Endometrial microvascular endothelial cells (primary cell): ENCODE measurements at regions not wholly inside any gene's neighbourhood (a gene's known extent, or its start where the extent isn't known, plus 50 kb on each side); places are given as distances from the start of the nearest gene placed in this dataset.

Experiments used
- in situ Hi-C: cut with HindIII; loops from 2 replicates; pipeline ENCODE4 v1.10.0; 2017; ENCODE audit warnings: low sequenced_read_pairs, low pct_unique_long_range_greater_than_20kb; ENCODE audit errors: inconsistent ontology term

DNA sequence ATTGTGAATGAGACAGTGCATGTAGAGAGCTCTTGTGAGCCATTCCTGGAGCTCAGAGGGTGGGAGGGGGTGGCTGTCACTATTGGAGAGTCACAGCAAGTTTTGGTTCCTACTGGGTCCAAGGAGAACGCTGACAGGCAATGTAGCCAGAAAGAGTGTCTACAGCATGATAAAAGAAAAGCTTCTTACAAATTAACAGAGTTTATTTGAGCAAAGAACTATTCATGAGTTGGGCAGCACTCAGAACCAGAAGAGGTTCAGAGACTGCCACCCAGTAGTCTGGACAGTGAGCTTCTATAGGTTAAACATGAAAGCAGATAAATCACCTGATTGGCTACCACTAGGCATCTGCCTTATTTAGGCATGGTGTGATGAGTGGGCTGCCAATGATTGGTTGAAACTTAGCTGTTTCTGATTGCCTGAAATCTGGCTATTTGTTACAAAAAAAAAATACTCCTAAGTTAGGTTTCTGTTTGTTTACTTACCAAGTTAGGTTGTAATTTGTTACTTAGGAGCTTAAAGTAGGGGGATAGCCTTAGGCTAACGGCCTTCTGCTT, 473.4 kb downstream of the PREX1 start:
- in situ Hi-C loops, result no loop called here

DNA sequence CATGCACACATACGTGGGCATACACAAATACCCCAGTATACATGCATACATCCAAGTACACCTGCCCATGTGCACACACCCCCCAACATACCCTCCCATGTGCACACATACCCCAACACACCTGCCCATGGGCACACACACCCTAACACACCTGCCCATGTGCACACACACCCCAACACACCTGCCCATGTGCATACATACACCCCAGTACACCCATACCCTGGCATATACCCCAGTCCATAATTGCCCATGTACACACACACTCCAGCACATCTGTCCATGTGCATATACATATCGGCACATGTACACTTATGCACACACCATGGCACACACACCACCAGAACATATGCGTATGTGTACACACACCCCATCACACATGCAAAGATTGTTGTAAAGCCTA, 475.2 kb downstream of the PREX1 start:
- in situ Hi-C loops, result no loop called here

DNA sequence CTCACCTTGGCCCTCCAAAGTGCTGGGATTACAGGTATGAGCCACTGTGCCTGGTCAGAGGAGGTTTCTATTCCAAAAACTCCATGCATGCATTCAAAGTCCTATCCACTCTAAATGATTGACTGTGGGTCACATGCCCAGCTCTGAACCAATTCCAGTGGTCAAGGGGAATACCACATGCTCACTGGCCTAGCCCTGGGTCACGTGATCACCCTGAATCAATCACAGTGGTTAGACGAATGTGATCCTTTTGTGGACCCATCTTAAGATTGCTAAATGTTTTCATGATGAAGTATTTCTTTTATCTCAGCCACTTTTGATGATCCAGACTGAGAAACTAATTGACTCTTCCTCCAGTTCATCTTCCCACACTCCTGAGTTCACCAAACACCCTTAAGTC, 475.8 kb downstream of the PREX1 start:
- in situ Hi-C loops, result no loop called here

DNA sequence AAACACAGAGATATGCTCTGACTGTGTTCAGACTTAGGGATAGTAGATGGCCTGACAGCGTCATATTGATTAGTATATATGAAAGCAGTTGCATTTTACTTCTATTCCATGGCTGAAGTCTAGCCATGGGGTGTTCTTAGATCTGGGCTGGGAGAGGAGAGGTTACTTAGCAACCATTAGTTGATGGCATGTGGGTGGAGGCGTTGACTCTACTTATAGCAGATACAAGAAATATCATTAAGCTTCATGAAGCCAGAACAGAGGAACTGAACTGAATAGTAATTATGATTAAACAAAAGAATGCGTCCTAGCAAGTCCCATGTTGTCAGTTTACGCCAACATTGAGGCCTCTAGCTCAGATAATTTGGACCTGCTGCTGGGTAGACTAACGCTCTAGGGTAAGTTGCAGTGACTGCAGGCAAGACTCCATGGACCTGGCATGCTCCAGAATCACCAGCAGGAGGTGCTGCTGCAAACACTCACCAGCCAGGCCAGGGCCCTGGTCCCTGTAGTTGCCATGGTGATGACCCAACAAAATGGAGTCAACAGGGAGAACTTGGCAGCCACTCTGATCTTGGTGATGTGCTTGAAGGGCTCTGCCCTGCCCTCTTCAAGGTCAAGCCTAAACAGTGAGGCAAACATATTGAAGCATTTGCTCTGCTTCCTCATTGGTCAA, 477.3 kb downstream of the PREX1 start:
- in situ Hi-C loops, result no loop called here

DNA sequence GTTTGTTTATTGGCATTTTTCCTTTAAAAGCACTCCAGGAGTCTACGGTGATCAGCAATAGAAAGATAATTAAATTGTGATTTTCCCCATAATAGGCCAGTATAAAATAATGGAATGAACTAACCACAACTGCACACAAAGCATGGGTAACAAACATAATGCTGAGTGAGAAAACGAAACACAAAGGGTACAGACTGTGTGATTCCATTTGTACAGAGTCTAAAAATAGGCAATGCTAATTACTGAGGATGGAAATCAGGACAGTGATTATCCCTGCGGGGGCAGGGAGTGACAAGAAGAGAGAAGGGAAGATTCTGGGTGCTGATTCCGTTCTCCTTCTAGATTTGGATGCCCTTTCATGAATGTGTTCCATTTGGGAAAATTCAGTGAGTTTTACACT, 478.1 kb downstream of the PREX1 start:
- in situ Hi-C loops, result no loop called here

DNA sequence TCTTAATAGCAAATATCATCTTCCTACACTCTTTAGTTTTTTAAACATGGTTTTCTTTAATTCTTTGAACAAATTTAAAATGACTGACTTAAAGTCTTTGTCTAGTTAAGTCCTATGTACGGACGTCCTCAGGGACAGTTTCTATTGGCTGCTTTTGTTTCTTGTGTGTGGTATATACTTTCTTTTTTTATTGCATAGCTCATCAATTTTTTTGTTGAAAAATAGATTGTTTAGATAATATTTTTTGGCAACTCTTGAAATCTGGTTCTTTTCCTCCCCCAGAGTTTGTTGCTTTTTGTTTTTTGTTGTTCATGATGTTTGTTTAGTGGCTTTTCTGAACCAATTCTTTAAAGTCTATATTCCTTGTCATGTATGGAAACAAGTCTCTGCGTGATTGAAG, 479.8 kb downstream of the PREX1 start:
- in situ Hi-C loops, result no loop called here

DNA sequence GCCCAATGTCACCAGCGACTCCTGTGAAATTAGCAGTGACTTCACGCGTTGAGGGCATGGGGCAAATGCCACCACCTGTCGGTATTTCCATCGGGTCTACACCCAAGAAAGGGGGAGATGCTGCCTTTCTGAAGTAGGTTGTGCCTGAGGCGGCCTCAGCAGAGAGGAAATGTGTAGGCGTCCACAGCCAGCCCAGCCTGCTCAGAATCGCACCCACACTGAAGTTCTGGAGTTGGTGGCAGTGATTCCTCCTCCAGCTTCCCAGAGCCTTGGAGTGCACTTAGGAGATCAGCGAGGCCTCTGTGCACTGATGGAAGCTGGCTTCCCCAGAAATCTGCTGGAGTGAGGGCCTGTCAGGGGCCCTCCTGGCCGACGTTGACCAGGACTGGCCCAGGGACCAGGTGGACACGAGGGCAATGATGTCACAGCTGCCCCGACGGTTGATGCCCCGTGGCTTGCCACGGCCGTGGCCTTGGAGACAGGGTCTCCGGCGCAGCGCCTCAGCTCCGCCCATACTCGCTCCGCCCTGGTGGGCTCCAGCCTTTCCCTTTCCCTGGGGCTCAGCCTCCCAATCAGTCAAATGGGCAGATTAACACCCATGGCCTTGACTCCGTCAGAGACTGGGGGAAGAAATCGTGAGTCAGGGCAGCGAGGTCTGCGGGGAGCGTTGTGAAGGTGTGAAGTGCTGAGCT, 484.8 kb downstream of the PREX1 start:
- in situ Hi-C loops, result no loop called here

DNA sequence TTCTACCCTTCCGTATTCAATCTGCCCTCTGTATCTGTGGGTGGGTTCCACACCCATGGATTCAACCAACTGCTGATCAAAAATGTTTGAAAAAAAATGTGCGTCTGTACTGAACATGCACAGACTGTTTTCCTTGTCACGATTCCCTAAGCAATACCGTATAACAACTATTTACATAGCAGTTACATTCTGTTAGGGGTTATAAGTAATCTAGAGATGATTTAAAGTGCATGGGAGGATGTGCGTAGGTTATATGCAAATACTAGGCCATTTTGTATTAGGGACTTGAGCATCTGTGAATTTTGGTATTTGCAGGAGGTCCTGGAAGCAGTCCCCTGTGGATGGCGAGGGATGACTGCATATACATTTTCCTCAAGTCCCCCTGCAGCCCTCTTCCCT, 486.9 kb downstream of the PREX1 start:
- in situ Hi-C loops, result no loop called here

DNA sequence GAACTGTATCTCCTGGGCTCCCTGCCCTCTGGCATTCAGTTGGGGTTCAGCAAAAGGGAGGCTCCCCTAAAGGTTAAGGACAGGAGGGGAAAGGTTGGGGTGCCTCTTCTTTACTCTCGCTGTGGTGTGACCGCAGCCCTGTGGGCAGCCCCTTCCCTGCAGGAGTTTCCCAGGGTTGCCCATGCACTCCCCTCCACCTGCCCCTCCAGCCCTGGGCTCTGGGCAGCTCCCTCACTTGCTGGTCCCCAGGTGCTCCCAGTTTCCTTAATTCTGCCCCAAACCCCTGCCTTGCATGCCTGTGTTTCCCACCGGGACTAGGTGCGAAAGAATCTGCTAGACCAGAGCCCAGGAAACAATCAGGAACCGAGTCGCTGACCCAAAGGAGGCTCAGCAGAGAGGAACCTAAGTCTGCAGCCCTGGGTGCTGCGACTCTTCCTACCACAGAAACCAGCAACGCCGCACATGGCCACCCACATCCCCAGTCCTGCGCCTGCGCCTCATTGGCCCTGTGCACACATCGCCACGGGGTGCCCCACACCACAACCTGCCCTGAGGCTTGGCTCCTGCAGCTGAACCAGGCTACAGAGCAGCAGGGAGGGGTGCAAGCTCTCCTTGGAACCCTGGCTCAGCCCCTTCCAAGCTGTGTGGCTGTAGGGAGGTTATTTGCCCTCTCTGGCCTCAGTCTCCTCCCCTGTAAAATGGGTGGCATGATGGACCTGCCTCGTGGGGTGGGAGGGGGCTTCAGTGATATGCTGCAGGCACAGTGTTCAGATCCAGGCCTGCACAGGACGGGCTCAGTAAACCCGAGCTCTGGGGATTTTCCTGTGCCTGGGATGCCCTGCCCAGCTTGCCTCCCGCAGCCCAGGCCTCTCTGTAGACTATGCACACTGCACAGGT, 487.6 kb downstream of the PREX1 start:
- in situ Hi-C loops, result no loop called here

DNA sequence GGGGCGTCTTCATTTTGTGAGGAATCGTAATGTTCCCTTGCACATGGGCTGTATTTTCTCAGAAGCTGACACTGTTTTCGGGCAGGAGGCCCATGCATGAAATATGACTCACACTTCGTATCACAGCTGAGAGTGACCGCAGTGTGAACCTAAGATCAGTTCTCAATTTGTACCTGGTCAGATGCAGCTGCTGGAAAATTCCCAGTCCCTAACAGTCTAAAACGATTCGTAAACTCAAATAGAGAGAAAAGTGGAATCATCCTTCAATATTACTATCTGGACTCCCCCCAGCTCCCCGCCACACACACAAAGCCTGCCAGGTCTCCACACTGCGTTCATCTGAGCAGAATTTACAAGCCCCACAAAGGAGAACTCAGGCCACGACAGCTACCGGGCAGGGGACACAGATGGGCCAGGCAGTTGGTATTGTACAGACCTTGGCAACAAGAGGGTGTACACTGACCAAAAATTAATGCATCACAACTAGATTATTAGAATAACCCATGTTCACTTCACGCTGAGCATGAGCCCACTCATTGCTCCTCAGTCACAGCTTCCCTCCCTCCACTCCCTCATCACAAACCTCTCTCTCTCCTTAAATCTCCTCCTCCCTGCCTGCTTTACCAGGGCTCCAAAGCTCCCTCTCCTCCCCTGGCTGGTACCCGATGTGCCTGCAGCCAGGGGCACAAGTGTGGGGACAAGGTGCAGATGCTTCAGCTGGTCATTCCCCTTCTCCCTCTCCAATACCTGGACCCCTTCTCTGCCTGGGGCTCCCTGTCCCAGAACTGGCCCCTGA, 488.4 kb downstream of the PREX1 start:
- in situ Hi-C loops, result no loop called here

DNA sequence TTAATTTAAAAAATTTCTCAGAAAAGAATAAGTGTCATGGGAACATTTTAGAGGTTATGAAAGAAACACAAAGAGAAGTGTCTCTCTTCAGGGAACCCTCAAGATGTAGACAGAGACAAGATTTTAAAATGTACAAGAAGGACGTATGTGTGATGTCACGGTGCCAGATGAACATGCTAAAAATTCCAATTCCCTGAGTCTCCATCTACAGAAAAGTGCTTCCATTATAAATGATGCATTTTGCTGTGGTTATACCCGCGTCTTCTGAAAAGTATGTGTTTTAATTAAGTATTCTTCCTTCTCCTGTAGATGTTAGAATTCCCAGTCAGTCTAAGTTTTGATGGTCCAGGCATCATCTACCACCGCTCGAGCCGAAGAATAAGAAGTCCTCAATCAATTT, 489.1 kb downstream of the PREX1 start:
- in situ Hi-C loops, result no loop called here

DNA sequence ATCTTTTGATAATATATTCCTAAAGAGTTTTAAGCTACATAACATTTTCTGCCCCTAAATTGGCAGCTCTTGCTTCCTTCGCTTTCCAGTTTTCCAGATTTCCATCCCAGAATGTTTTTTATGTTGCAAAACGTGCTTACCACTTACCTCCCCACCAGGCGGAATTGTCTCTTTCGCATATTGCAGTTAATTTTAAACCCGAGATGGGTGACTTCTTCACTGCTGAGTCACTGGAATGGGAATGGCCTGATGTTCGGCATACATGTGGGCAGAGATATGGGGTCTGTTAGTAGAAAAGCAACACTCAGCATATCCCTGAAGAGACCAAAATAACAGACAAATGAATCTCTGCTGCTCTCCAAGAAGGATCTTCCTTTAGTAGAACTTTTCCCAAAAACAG, 491.2 kb downstream of the PREX1 start:
- in situ Hi-C loops, result no loop called here

DNA sequence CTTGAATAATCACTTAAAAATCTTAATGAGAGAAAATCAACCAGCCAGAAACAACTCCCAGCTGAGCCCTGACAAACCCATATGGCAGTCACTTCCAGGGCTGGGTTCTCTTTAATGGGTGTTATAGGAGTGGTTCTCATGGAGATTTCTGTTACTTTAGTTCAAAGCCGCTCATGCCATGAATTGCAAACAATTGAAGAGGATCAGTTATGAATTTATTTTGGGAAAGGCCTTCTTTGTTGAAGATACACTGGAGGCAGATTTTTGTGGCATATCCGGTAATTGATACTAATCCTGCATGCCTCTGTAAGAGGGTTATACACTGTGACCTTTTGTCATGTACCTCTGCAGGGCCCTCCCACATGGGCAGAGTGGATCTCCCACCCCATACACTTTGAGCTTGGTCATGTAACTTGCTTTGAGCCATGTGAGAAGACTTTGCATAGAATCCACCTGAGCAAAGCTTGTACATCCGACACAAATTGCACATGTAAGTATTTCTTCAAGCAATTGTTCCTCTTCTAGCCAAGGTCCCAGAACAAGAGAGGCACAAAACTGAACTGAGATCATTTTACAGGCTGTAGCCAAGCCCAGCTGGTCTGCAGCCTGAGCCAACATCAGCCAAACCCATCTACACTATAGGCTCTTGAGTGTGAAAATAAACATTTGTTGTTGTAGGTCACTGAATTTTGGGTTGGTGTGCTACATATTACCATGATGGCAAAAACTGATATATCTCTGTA, 492.3 kb downstream of the PREX1 start:
- in situ Hi-C loops, result no loop called here

DNA sequence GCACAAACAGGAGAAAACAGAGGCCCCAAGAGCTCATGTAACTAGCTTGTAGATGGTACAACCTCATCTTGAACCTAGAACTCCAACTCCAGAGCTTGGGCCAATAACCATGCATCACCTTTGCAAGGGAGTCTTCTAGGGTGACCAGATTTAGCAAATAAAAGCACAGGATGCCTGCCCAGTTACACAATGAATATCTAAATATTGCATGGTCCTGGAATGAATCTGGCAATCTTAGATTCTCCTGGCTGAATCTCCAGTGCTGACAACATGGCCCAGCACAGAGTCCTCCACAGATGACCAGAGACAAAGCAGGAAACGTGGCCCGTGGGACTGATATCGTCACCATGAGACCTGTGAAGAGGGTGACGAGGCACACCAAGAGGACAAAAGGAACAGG, 494.1 kb downstream of the PREX1 start:
- in situ Hi-C loops, result no loop called here

DNA sequence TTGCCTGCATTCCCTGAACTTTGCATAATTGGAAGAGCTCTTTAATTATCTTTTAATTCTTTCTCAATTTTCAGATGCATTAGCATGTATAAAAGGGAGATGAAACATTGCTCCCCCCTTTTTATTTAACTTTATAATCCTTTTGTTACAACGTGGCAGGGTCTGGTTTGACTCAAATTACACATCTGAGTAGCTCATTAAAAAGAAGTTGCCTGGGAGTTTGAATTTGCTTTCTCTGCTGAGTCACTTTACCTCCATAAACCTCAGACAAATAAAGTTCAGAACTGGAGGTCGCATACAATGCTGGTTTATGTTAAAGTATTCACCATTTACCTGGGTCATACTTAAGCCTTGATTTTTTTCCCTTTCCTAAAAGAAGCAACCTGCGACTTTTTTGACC, 495.2 kb downstream of the PREX1 start:
- in situ Hi-C loops, result no loop called here

DNA sequence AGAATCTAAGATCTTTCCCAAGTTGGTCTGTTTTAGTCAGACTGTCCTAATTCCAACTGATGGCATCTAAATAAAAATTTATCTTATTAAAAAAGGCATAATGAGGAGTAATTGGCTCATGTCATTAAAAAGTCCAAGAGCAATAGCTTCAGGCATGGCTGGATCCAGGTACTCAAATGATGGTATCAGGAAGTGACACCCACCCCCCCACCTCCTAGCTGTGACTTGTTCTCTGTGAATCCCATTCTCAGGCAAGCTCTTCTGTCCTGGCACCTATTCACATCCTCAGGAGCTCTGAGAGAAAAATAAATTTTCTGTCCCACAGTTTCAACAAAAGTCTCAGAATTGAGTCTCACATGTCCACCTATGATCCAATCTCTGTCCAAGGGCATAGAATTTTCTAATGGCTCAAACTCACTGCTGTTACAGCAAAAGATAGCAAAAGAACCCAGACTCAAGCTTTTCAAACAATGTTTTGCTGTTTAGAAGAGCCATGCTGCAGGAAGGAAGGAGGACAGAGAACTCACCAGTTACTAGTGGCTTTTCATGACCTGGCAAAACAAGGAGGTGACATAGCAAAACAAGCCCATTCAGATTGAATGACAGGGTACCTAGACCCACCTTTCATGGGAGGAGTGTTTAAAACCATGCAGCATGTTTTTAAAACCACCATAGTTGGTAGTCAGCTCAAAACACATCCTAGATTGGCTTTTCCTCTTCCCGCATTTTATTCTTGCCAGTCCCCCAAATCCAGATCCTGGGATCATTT, 496.1 kb downstream of the PREX1 start:
- in situ Hi-C loops, result no loop called here
